ENCODE measurements at regions not wholly inside any gene's neighbourhood (a gene's known extent, or its start where the extent isn't known, plus 50 kb on each side); places are given as distances from the start of the nearest gene placed in this dataset.

DNA sequence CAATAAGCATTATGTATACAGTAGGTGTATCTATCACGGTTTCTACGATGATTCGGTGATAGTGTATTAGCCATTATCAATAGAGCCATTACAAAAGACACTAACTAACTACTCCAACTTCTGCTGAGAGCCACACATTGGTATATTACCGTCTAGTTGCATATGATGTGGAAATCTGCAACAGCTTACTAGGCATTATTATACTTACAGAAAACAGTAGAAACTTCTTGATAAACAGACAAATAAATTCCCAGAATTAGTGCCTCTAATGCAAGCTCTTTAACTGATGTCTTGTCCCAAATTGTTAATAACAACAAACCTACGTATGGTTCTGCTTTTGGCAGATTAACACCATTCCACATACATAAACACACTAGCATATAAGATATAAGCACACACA, 1923.0 kb upstream of the PIK3C3 start:
- DNase-seq (ENCODE audit: low spot score), result no peak
- TF ChIP-seq CTCF (conservative IDR thresholded peaks at IDR 0.05; ENCODE audit: low read depth), result no peak
- CTCF ChIA-PET, result no interaction called here
- POLR2A ChIA-PET (ENCODE audit: low non-redundant PET), result no interaction called here
- H3K27ac ChIP-seq, result no peak overlapping the region

- TF ChIP-seq CTCF (conservative IDR thresholded peaks at IDR 0.05; ENCODE audit: low read depth), result no peak
- no peak for DNase-seq (ENCODE audit: low spot score)
- CTCF ChIA-PET, result interaction anchor here (0.7 kb wide), 1 partner anchor 1778 kb away, joined by 3 read pairs; no protein-coding TSS in a partner anchor
- no peak overlapping the region for H3K27ac ChIP-seq
- POLR2A ChIA-PET (ENCODE audit: low non-redundant PET), result no interaction called here
Observed at GRCh38 chr18:40031435-40031834, 1923.6 kb upstream of the PIK3C3 start.

GRCh38 chr18:40019797-40020392, 1935.1 kb upstream of the PIK3C3 start:
- CTCF ChIA-PET, result no interaction called here

GRCh38 chr18:40018266-40018665, 1936.8 kb upstream of the PIK3C3 start:
- CTCF ChIA-PET, result interaction anchor here (0.7 kb wide), 1 partner anchor 1003 kb away, joined by 3 read pairs; no protein-coding TSS in a partner anchor
- H3K27ac ChIP-seq, result no peak overlapping the region
- no peak for DNase-seq (ENCODE audit: low spot score)
- POLR2A ChIA-PET (ENCODE audit: low non-redundant PET), result no interaction called here
- no peak for TF ChIP-seq CTCF (conservative IDR thresholded peaks at IDR 0.05; ENCODE audit: low read depth)

More at GRCh38 chr18:40019797-40020392, 1935.1 kb upstream of the PIK3C3 start:
- no peak for DNase-seq (ENCODE audit: low spot score)
- H3K27ac ChIP-seq, result no peak overlapping the region
- POLR2A ChIA-PET (ENCODE audit: low non-redundant PET), result no interaction called here
- no peak for TF ChIP-seq CTCF (conservative IDR thresholded peaks at IDR 0.05; ENCODE audit: low read depth)

DNA sequence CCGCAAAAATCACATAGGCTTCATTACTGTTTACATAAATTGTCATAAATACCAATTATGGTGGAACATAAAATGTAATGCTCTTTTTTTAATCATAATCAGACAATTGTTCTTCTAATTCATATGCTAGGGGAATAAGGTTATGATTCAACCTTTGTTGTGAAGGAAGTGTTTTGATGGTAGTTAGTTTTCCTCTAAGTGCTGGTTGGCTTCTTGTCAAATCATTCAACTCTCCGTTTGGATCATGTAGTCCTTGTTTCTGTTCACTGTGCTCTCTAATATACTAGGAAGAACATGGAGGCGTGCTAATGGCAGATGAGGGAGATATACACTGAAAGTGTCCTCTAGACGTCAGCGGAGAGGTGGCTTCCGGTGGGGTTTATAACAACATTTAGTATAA, 1938.0 kb upstream of the PIK3C3 start:
- H3K27ac ChIP-seq, result no peak overlapping the region
- POLR2A ChIA-PET (ENCODE audit: low non-redundant PET), result no interaction called here
- no peak for DNase-seq (ENCODE audit: low spot score)
- CTCF ChIA-PET, result no interaction called here
- no peak for TF ChIP-seq CTCF (conservative IDR thresholded peaks at IDR 0.05; ENCODE audit: low read depth)

DNA sequence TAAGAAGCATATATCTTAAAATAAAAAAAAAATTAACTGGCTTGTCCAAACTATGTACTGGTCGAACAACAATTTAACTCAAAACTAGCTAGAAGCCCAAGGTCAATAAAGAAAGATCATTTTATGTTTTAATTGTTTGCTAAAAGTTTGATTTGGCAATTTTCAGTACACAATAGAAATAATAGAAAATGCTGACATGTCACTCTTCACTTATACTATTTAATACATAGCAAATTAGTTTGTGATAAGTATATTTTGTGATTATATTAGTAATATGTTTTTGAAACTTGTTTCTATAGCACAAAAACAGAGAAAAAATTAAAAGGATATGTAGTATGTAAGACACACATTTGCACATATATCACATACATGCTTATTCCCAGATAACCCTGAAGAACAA, 1938.6 kb upstream of the PIK3C3 start:
- POLR2A ChIA-PET (ENCODE audit: low non-redundant PET), result no interaction called here
- no peak for DNase-seq (ENCODE audit: low spot score)

More for the DNA sequence above, 1938.6 kb upstream of the PIK3C3 start:
- CTCF ChIA-PET, result no interaction called here
- no peak for TF ChIP-seq CTCF (conservative IDR thresholded peaks at IDR 0.05; ENCODE audit: low read depth)
- no peak overlapping the region for H3K27ac ChIP-seq

Measured in RWPE1 (cell line).